ENCODE measurements at regions not wholly inside any gene's neighbourhood (a gene's known extent, or its start where the extent isn't known, plus 50 kb on each side); places are given as distances from the start of the nearest gene placed in this dataset.

DNA sequence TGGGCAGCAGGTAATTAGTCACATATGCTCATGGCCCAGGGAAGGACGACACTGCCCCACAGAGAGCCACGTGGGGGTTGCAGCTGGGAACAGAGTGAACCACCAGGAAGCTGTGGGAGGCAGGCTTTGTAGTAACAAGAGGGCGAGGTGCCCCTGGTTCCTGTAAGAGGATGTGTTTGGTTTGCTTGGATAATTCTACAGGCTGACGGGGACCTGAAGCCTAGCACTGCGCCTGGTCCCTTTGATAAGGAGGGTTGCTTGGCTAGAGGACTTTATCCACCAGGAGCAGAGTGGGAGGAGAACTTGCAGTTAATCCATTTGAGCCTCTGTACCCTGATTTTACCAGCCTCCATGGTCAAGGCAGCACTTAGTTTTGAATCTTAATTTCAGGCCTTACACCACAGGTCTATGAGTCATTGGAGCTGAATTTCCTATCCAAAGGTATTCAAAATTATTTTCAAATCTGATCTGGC is 67.4 kb upstream of the CLDN10 start:
- TF ChIP-seq CTCF (IDR thresholded peaks at IDR 0.05) (no peak), POLR2A (IDR thresholded peaks at IDR 0.05) (no peak)

Measured in testis (tissue), 2 donors.